GM23248 (cell line): ENCODE measurements at regions not wholly inside any gene's neighbourhood (a gene's known extent, or its start where the extent isn't known, plus 50 kb on each side); places are given as distances from the start of the nearest gene placed in this dataset.

Source experiments
- DNase-seq: peaks from one replicate; pipeline ENCODE4 v3.0.0-alpha.2; 2015
- H2AFZ ChIP-seq: fragments of 200-600 bp; sonication (generic); 2 replicates; pipeline ENCODE4 v1.6.1; 2016; ENCODE audit warnings: antibody characterized with exemption
- H3F3A ChIP-seq: fragments of 200-600 bp; sonication (generic); 2 replicates; pipeline ENCODE4 v1.6.1; 2016; ENCODE audit warnings: mild to moderate bottlenecking, antibody characterized with exemption, mixed run types; ENCODE audit not compliant: insufficient read depth
- H3K27ac ChIP-seq: fragments of 200-600 bp; sonication (generic); 2 replicates; pipeline ENCODE4 v1.5.1; 2016; ENCODE audit warnings: mild to moderate bottlenecking
- H3K27me3 ChIP-seq: fragments of 200-600 bp; sonication (generic); replicated peaks from 2 replicates; pipeline ENCODE4 v1.6.1; 2016; ENCODE audit warnings: mild to moderate bottlenecking; ENCODE audit not compliant: insufficient read depth
- H3K36me3 ChIP-seq: fragments of 200-600 bp; sonication (generic); 2 replicates; pipeline ENCODE4 v1.6.1; 2016; ENCODE audit warnings: low read depth, mild to moderate bottlenecking
- H3K4me1 ChIP-seq: fragments of 200-600 bp; sonication (generic); 2 replicates; pipeline ENCODE4 v1.6.1; 2016; ENCODE audit warnings: mild to moderate bottlenecking; ENCODE audit not compliant: insufficient read depth
- H3K4me2 ChIP-seq: fragments of 200-600 bp; sonication (generic); one replicate; pipeline ENCODE4 v1.6.1; 2016; ENCODE audit warnings: mild to moderate bottlenecking; ENCODE audit not compliant: unreplicated experiment
- H3K4me3 ChIP-seq: fragments of 200-600 bp; sonication (generic); 2 replicates; pipeline ENCODE4 v1.5.1; 2016; ENCODE audit warnings: mild to moderate bottlenecking
- H3K79me2 ChIP-seq: fragments of 200-600 bp; sonication (generic); 2 replicates; pipeline ENCODE4 v1.6.1; 2016; ENCODE audit warnings: mild to moderate bottlenecking; ENCODE audit not compliant: insufficient read depth
- H3K9ac ChIP-seq: fragments of 200-600 bp; sonication (generic); 2 replicates; pipeline ENCODE4 v1.6.1; 2016; ENCODE audit warnings: mild to moderate bottlenecking
- H3K9me2 ChIP-seq: fragments of 200-600 bp; sonication (generic); 2 replicates; pipeline ENCODE4 v1.6.1; 2016; ENCODE audit warnings: mixed run types, mild to moderate bottlenecking, moderate library complexity; ENCODE audit not compliant: insufficient read depth
- H3K9me3 ChIP-seq: fragments of 200-600 bp; sonication (generic); one replicate; pipeline ENCODE4 v1.6.1; 2017; ENCODE audit warnings: low read depth
- H4K20me1 ChIP-seq: fragments of 200-600 bp; sonication (generic); 2 replicates; pipeline ENCODE4 v1.6.0; 2016; ENCODE audit not compliant: insufficient read depth
- EZH2 ChIP-seq: fragments of 200-600 bp; sonication (generic); IDR thresholded peaks from 2 replicates; pipeline ENCODE4 v1.6.1; 2018; ENCODE audit warnings: antibody characterized with exemption, mild to moderate bottlenecking; ENCODE audit not compliant: insufficient read depth, poor library complexity, severe bottlenecking
- EZH2phosphoT487 ChIP-seq: fragments of 200-600 bp; sonication (generic); IDR thresholded peaks from 2 replicates; pipeline ENCODE4 v1.6.1; 2018; ENCODE audit warnings: antibody characterized with exemption, moderate library complexity, mild to moderate bottlenecking, low read depth; ENCODE audit not compliant: insufficient read depth
- WGBS, 2 experiments: methylation state at CpG; one replicate each; pipeline ENCODE4 v1.1.6; 2015 to 2017; ENCODE audit warnings: low lambda C conversion rate in 2 of 2, low coverage in 1 of 2; ENCODE audit errors: missing lambda C conversion rate in 2 of 2; 5-methylcytosine and 5-hydroxymethylcytosine counted together
- in situ Hi-C: fragments of 300-500 bp; cut with MboI; formaldehyde crosslinking; loops from 2 replicates; pipeline ENCODE4 v1.15.0; 2020

- no peaks in the 10 kb centered on the region for H4K20me1 ChIP-seq
- H3K36me3 ChIP-seq, result no peaks in the 10 kb centered on the region
- H3K4me3 ChIP-seq, result no peak overlapping the region
- no peaks in the 10 kb centered on the region for H3K27me3 ChIP-seq
- in situ Hi-C loops, result no loop called here
- H3K4me1 ChIP-seq, result no peaks in the 10 kb centered on the region
- H2AFZ ChIP-seq, result no peak overlapping the region
- no peaks in the 10 kb centered on the region for H3K9me2 ChIP-seq
- H3K9me3 ChIP-seq, result no peaks in the 10 kb centered on the region
- no peak for TF ChIP-seq EZH2
- no peak for TF ChIP-seq EZH2phosphoT487
- H3K79me2 ChIP-seq, result no peaks in the 10 kb centered on the region
- H3K4me2 ChIP-seq, result no peak overlapping the region
- no peak for DNase-seq
- no peak overlapping the region for H3K27ac ChIP-seq
- 52 to 55% methylated on average over 3 of the region's 3 CpGs for WGBS, 2 experiments
- H3K9ac ChIP-seq, result no peak overlapping the region
- no peaks in the 10 kb centered on the region for H3F3A ChIP-seq
These were observed 87.5 kb downstream of the HDGFL1 start for GRCh38 chr6:22656706-22657351.

GRCh38 chr6:22657352-22657980 is 88.1 kb downstream of the HDGFL1 start:
- Histone ChIP-seq H4K20me1 (no peaks in the 10 kb centered on the region), H3K27ac (no peak overlapping the region), H2AFZ (no peak overlapping the region), H3K9me2 (no peaks in the 10 kb centered on the region), H3K4me2 (no peak overlapping the region), H3K79me2 (no peaks in the 10 kb centered on the region), H3F3A (no peaks in the 10 kb centered on the region), H3K9me3 (no peaks in the 10 kb centered on the region), H3K9ac (no peak overlapping the region), H3K4me1 (no peaks in the 10 kb centered on the region), H3K4me3 (no peak overlapping the region), H3K36me3 (no peaks in the 10 kb centered on the region), H3K27me3 (no peaks in the 10 kb centered on the region)
- in situ Hi-C loops, result no loop called here
- TF ChIP-seq EZH2, result no peak
- TF ChIP-seq EZH2phosphoT487, result no peak
- WGBS, 2 experiments, result 0% methylated on average over 1 of the region's 1 CpG
- DNase-seq, result no peak

- no peaks in the 10 kb centered on the region for H3K9me3 ChIP-seq
- H3K4me3 ChIP-seq, result no peak overlapping the region
- in situ Hi-C loops, result no loop called here
- H4K20me1 ChIP-seq, result no peaks in the 10 kb centered on the region
- TF ChIP-seq EZH2, result no peak
- no peak for TF ChIP-seq EZH2phosphoT487
- H3F3A ChIP-seq, result no peaks in the 10 kb centered on the region
- H3K9ac ChIP-seq, result no peak overlapping the region
- 38 to 45% methylated on average over 2 of the region's 2 CpGs for WGBS, 2 experiments
- no peak overlapping the region for H3K27ac ChIP-seq
- no peaks in the 10 kb centered on the region for H3K79me2 ChIP-seq
- no peaks in the 10 kb centered on the region for H3K36me3 ChIP-seq
- no peak overlapping the region for H2AFZ ChIP-seq
- H3K9me2 ChIP-seq, result no peaks in the 10 kb centered on the region
- DNase-seq, result no peak
- no peaks in the 10 kb centered on the region for H3K27me3 ChIP-seq
- H3K4me1 ChIP-seq, result no peaks in the 10 kb centered on the region
- no peak overlapping the region for H3K4me2 ChIP-seq
These were observed 88.8 kb downstream of the HDGFL1 start for GRCh38 chr6:22658183-22658582.

- H3K36me3 ChIP-seq, result no peaks in the 10 kb centered on the region
- WGBS, 2 experiments, result 5 to 17% methylated on average over 1 of the region's 1 CpG
- no peaks in the 10 kb centered on the region for H3K9me3 ChIP-seq
- no peaks in the 10 kb centered on the region for H3K4me1 ChIP-seq
- H3K27ac ChIP-seq, result no peak overlapping the region
- no peak overlapping the region for H3K9ac ChIP-seq
- no peaks in the 10 kb centered on the region for H3K79me2 ChIP-seq
- no peaks in the 10 kb centered on the region for H3K27me3 ChIP-seq
- no peak overlapping the region for H3K4me2 ChIP-seq
- no peaks in the 10 kb centered on the region for H3F3A ChIP-seq
- H3K9me2 ChIP-seq, result no peaks in the 10 kb centered on the region
- H4K20me1 ChIP-seq, result no peaks in the 10 kb centered on the region
- in situ Hi-C loops, result no loop called here
- no peak for DNase-seq
- H2AFZ ChIP-seq, result no peak overlapping the region
- no peak overlapping the region for H3K4me3 ChIP-seq
- TF ChIP-seq EZH2, result no peak
- TF ChIP-seq EZH2phosphoT487, result no peak
These were observed 89.6 kb downstream of the HDGFL1 start for GRCh38 chr6:22658934-22659333.

GRCh38 chr6:22664968-22665367 is 95.6 kb downstream of the HDGFL1 start:
- H3K27me3 ChIP-seq, result no peaks in the 10 kb centered on the region
- H3K4me2 ChIP-seq, result no peak overlapping the region
- no peak for DNase-seq
- TF ChIP-seq EZH2 (no peak), EZH2phosphoT487 (no peak)
- H2AFZ ChIP-seq, result no peak overlapping the region
- no peaks in the 10 kb centered on the region for H3K79me2 ChIP-seq
- no peak overlapping the region for H3K4me3 ChIP-seq
- no peak overlapping the region for H3K27ac ChIP-seq
- H3K9me2 ChIP-seq, result no peaks in the 10 kb centered on the region; the same call in 1 of the 2 replicates
- no peaks in the 10 kb centered on the region for H3K4me1 ChIP-seq
- 55 to 61% methylated on average over 2 of the region's 2 CpGs for WGBS, 2 experiments
- no peaks in the 10 kb centered on the region for H3K36me3 ChIP-seq
- H4K20me1 ChIP-seq, result no peaks in the 10 kb centered on the region
- H3K9me3 ChIP-seq, result no peaks in the 10 kb centered on the region
- in situ Hi-C loops, result no loop called here
- no peaks in the 10 kb centered on the region for H3F3A ChIP-seq
- H3K9ac ChIP-seq, result no peak overlapping the region
